Hematopoietic multipotent progenitor cell treated with erythropoietin and hydrocortisone succinate and interleukin-3 and kit ligand, for 15 days (in vitro differentiated cells): ENCODE measurements at regions not wholly inside any gene's neighbourhood (a gene's known extent, or its start where the extent isn't known, plus 50 kb on each side); places are given as distances from the start of the nearest gene placed in this dataset.

ENCODE experiments used
- DNase-seq: peaks from one replicate; pipeline ENCODE4 v3.0.0-alpha.2; 2015; ENCODE audit warnings: low spot score

DNA sequence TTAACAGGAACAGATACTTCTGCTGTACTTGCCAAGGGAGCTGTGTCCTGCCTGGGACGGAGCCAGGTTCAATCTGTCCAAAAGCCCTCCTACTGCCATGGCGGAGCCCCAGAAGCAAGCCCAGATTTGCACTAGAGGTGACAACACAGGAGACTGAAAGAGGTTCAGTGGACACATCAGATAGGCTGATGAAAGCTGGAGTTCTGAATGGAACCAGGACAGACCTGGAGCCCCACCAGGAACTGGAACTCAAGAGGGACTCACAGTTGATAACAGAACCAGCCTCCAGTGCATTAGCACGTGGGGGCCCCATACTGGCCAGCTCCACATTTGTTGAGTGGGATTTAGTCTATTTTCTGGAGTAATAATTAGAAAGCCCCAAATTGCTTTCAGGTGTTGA lies 315.5 kb downstream of the ARRDC4 start:
- DNase-seq: no peak

DNA sequence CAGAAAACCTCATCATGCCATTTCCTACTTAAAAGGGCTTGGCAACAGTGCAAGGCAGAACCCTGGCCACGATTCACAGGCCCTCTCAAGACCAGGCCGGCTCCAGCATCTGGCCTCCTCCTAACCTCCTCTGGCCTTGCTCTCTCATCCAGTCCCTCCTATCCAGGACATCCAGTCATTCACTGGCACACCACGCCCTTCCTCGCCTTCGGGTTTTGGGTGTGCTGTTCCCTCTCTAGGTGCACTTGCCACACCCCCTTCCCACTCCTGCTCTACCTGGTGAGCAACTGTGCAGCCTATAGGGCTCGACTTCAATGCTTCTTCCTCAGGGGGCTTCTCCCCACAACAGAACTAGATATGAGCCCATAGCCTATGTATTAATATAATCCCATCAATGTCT lies 317.1 kb downstream of the ARRDC4 start:
- no peak for DNase-seq

DNA sequence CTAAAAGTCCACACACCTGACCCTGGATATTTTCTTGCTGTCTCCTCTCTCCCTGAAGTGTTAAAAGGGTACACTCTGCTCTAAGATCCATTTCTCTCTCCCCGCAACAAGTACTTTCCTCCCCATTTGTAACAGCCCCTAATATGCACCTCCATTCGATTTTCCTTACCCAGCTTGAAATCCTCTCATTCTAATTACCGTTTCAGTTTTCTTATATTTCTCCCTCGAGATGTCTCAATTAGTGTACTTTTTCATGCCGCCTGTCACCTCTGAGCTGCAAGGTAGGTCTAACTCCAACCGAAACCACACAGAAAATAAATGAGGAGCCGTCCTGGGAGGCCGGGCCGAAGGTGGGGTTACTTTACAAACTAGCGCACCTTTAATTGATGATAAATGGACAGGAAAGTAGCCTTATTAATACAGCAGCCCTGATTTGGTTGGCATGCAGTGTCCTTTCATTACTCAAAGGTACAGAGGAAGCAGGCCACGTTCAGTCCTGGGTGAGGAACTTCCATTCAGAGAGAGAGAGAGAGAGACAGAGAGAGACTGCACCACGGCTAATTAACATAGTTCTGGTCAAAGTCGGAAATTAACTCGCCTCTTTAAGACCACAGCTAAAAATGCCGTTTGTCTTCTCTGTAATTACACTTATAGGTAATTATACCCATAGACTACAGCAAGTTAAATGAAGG lies 319.9 kb downstream of the ARRDC4 start:
- no peak for DNase-seq

- DNase-seq: no peak
These were observed 320.6 kb downstream of the ARRDC4 start for GRCh38 chr15:98281130-98281529.

- no peak for DNase-seq
These were observed 322.3 kb downstream of the ARRDC4 start for GRCh38 chr15:98282656-98283332.

DNA sequence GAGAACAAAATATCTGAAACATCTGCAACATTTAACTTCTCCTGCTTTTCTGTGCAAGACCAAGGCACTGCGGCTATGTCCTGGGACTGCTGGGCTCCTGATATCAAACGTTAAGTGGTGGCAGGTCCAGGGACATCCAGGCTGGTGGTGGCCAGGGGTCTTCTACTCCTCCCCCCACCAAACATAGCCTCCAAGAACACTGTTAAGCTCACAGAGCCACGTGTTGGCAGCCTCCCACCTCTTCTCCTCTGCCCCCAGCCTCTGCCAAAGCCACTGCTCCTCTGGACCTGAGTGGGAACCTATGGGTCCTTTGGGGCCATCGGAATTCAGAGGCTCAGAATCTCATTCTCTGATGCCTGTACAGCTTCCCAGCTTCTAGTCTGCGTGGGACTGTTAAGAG lies 325.7 kb downstream of the ARRDC4 start:
- no peak for DNase-seq

GRCh38 chr15:98286831-98287230 lies 326.3 kb downstream of the ARRDC4 start:
- DNase-seq: no peak

DNA sequence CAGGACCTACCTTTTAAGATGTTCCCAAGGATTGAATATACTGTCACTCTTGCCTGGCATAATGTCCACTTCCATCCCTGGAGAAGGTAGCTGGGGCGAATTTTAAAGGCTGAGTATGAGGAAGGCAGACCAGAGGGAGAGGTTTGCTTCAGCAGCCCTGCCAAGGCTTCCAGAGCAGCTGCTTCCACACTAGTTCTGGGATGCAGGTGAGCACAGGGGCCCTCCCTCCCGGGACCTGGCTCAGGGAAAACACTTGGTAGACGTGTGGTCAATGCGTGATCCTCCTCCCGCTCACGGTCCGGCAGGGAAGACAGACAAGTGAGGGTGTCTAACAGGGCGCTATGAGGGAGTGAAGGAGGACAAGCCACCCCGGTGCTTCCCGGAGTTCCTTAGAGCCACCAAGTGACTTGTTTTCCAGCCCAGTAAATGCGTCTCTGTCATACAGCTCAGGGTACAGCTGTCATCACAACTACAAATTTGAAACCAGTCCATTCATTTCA lies 327.6 kb downstream of the ARRDC4 start:
- no peak for DNase-seq

GRCh38 chr15:98289747-98290146 lies 329.2 kb downstream of the ARRDC4 start:
- DNase-seq: no peak

DNA sequence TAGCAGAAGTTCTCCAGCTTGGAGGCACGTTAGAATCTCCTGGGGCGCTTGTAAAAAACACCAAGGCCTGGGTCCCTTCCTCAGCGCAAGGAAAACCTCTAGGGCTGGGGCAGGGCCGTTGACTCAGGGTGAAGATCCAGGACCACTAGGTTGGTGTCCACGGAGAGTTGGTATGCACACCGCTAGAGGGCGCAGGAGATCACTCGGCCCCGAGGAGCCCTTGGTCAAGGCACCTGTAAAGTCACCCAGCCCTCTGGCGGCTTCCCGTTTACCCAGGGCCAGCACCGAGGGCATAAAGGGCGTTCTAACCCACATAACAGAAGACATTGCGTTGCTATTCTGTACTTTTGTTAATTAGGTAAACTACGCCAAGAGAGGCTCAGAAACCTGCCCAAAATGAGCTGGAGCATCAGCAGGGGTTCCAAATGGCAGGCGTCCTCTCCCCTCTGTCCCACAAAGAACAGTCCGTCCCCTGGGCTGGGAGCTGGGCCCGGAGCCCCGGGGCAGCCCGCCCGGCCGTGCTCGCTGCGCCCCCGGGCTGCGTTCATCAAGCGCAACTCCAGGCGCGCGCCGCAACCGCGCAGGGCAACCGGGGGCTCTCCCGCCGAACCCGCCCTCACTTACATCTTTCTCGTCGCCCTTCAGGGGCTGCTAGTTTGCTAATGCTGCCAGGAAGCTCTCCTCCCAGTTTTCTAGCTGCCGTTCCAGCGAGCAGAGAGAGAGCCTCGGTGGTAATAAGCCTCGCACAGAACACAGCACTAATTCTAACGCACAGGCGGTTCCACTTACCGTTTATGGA lies 332.1 kb downstream of the ARRDC4 start:
- peak; percentile 26 for DNase-seq

DNA sequence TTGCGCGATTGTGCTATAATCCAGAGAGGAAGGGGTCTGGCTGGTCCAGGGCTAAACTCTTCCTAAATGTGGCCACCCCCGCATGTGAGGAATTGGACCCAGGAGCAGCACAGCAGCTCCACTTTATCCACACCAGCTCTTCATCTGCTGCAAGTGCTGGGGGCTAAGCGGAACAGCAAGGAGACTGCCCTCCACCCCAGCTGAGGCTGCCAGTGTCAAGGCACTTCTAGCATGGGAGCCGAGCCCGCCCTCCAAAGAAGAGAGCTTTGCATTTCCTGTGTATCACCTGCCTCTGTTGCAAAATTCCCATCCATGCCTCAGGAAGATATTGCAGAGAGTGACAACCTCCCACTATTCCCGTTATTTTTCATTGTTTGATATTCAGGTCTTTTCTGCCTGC lies 333.6 kb downstream of the ARRDC4 start:
- no peak for DNase-seq

- DNase-seq: peak; percentile 12
These were observed 334.7 kb downstream of the ARRDC4 start for GRCh38 chr15:98295101-98295759.

DNA sequence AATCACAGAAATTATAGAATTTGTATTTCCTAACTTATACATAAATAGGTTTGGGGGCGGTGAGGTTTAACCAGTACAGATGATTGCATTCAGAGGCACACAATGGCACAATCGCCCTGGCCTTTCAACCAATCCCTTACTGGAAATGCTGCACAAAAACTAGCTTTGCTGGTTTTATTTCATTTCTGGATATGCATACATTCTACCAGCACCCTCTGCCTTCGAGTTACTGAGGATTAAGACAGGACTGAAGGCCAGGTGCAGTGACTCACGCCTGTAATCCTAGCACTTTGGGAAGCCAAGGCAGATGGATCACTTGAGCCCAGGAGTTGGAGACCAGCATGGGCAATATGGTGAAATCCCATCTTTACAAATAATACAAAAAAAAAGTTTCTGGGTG lies 336.1 kb downstream of the ARRDC4 start:
- DNase-seq: no peak

GRCh38 chr15:98304371-98304770 lies 343.9 kb downstream of the ARRDC4 start:
- DNase-seq: no peak

- no peak for DNase-seq
These were observed 340.2 kb upstream of the IGF1R start for GRCh38 chr15:98308117-98308516.

DNA sequence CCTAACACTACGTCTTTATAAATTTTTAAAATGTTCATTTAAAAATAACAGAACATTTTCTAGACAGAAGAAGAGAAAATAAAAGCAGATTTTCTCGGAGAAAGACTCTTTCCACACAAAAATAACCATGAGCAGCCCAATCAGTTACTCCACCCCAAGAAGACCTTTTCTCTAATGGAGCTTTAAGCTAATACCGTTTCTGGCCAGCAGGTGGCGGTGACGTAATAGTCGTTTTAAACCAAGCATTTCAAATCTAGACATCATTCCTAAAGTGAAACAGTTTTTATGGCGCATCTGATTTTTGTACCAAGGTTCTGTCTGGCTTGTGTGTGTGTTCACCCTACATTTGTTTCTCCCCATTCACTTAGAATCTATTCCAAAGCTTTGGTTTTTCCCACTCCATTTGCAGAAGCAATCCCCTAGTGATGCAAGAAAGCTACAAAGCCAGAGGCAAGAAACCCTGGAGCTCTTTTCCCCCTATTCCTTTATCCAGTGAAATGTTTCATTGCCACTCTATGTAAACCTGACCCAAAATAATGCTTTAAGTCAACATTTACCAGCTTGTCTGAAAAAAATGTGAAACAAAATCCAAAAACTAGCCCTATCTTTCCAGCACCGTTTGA lies 336.7 kb upstream of the IGF1R start:
- DNase-seq: peak; percentile 71

DNA sequence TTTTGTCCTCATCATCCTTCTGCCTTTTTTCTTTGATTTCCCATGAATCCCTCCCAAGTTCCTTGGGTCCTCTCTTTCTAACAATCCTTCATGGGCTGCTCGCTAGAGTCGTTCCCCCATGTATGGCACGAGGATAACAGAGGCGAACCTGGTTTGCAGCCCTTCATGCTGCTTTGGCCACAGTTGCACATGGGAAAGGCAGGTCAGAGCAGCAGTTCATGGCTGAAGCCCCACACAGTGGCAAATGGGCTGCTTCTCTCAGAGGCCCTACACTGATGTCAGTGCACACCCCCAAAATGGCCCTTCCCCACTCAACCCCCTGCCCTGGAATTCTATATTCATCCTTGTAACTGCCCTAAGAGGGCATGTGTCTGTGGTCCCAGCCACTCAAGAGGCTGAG lies 335.4 kb upstream of the IGF1R start:
- DNase-seq: no peak

DNA sequence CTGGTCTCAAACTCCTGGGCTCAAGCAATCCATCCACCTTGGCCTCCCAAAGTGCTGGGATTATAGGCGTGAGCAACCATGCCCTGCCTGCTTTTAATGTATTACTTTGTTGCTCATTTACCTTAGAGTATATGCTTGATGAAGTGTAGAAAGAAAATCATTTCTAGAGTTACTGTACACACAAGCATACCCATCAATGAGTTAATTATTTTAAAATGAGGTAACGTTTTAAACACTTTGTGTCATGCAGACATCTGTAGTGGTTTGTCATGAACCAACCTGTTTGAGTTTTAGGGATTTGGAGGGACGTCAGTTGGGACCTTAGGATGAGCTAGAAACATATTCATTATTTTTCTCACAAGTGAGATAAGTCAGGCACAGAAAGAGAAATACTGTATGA lies 332.4 kb upstream of the IGF1R start:
- no peak for DNase-seq

GRCh38 chr15:98321896-98322295 lies 326.4 kb upstream of the IGF1R start:
- DNase-seq: no peak

- no peak for DNase-seq
These were observed 325.8 kb upstream of the IGF1R start for GRCh38 chr15:98322581-98322980.

DNA sequence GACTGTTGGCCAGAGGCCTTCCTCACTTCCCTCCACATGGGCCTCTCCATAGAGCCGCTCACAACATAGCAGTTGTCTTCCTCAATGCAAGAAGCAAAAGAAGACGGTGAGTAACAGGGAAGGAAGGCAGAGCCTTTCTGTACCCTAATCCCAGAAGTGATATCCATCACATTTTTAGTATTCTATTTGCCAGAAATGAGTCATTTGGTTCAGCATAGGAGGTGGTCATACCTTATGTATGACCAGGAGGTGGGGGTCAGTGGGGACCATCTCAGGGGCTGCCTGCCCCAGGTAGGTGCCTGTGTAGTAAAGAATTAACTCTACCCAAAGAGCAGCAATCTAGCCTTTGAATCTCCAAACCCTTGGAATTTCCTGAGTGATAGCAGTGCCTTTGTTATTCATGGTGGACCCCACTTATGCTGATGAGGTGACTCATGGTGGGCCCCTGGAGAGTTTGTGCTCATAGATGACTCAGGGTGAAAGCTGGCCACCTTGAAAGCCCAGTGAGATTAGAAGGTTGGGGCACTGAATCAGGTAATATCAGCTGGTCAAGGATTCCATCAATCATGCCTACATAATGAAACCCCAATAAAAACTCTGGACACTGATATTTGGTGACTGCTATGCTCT lies 323.9 kb upstream of the IGF1R start:
- DNase-seq: no peak
